ENCODE measurements at regions not wholly inside any gene's neighbourhood (a gene's known extent, or its start where the extent isn't known, plus 50 kb on each side); places are given as distances from the start of the nearest gene placed in this dataset.
"Not testable (repeated sequence)": the region's sequence is repeated elsewhere in the genome, so short reads cannot be mapped to it uniquely, and the experiment has no call there.

GRCh38 chr7:112939574-112940313 lies 146.9 kb downstream of the GPR85 start:
- H3K27ac ChIP-seq = peak overlapping the region; percentile 58
- peak; percentile 95 for DNase-seq (ENCODE audit: low read depth, low spot score)

- peak overlapping the region; percentile 58 for H3K27ac ChIP-seq
- DNase-seq (ENCODE audit: low read depth, low spot score) = no peak
These were observed 147.6 kb downstream of the GPR85 start for GRCh38 chr7:112938863-112939573.

- DNase-seq (ENCODE audit: low read depth, low spot score) = no peak
- no peak overlapping the region for H3K27ac ChIP-seq
These were observed 147.6 kb upstream of the TMEM168 start for GRCh38 chr7:112937651-112938415.

GRCh38 chr7:112933598-112933997 lies 143.4 kb upstream of the TMEM168 start:
- no peak overlapping the region for H3K27ac ChIP-seq
- no peak for DNase-seq (ENCODE audit: low read depth, low spot score)

GRCh38 chr7:112930787-112931186 lies 140.6 kb upstream of the TMEM168 start:
- no peak for DNase-seq (ENCODE audit: low read depth, low spot score)
- H3K27ac ChIP-seq = no peak overlapping the region

- no peak for DNase-seq (ENCODE audit: low read depth, low spot score)
- H3K27ac ChIP-seq = no peak overlapping the region
These were observed 139.2 kb upstream of the TMEM168 start for GRCh38 chr7:112929421-112929820.

- no peak overlapping the region for H3K27ac ChIP-seq
- DNase-seq (ENCODE audit: low read depth, low spot score) = no peak
These were observed 135.8 kb upstream of the TMEM168 start for GRCh38 chr7:112926018-112926417.

GRCh38 chr7:112922546-112922945 lies 132.4 kb upstream of the TMEM168 start:
- DNase-seq (ENCODE audit: low read depth, low spot score); H3K27ac ChIP-seq: not testable (repeated sequence)

- H3K27ac ChIP-seq; DNase-seq (ENCODE audit: low read depth, low spot score): not testable (repeated sequence)
These were observed 126.2 kb upstream of the TMEM168 start for GRCh38 chr7:112916431-112916830.

GRCh38 chr7:112908086-112908485 lies 117.9 kb upstream of the TMEM168 start:
- no peak for DNase-seq (ENCODE audit: low read depth, low spot score)
- H3K27ac ChIP-seq = no peak overlapping the region

- H3K27ac ChIP-seq = no peak overlapping the region
- DNase-seq (ENCODE audit: low read depth, low spot score) = no peak
These were observed 117.5 kb upstream of the TMEM168 start for GRCh38 chr7:112907658-112908057.

GRCh38 chr7:112905950-112906349 lies 115.8 kb upstream of the TMEM168 start:
- H3K27ac ChIP-seq = no peak overlapping the region
- DNase-seq (ENCODE audit: low read depth, low spot score) = no peak

- no peak overlapping the region for H3K27ac ChIP-seq
- no peak for DNase-seq (ENCODE audit: low read depth, low spot score)
These were observed 115.2 kb upstream of the TMEM168 start for GRCh38 chr7:112905413-112905812.

GRCh38 chr7:112898432-112899290 lies 108.5 kb upstream of the TMEM168 start:
- H3K27ac ChIP-seq = no peak overlapping the region
- no peak for DNase-seq (ENCODE audit: low read depth, low spot score)

- DNase-seq (ENCODE audit: low read depth, low spot score) = no peak
- H3K27ac ChIP-seq = no peak overlapping the region
These were observed 107.7 kb upstream of the TMEM168 start for GRCh38 chr7:112897839-112898431.

- no peak for DNase-seq (ENCODE audit: low read depth, low spot score)
- H3K27ac ChIP-seq = no peak overlapping the region
These were observed 105.9 kb upstream of the TMEM168 start for GRCh38 chr7:112896026-112896601.

- DNase-seq (ENCODE audit: low read depth, low spot score) = no peak
- no peak overlapping the region for H3K27ac ChIP-seq
These were observed 102.1 kb upstream of the TMEM168 start for GRCh38 chr7:112892263-112892662.

GRCh38 chr7:112891698-112892097 lies 101.5 kb upstream of the TMEM168 start:
- no peak overlapping the region for H3K27ac ChIP-seq
- DNase-seq (ENCODE audit: low read depth, low spot score) = no peak

GRCh38 chr7:112889834-112890438 lies 99.7 kb upstream of the TMEM168 start:
- no peak for DNase-seq (ENCODE audit: low read depth, low spot score)
- H3K27ac ChIP-seq = no peak overlapping the region
